ENCODE measurements at regions not wholly inside any gene's neighbourhood (a gene's known extent, or its start where the extent isn't known, plus 50 kb on each side); places are given as distances from the start of the nearest gene placed in this dataset.

GRCh38 chr14:86902176-86902950 lies 1090.6 kb downstream of the GALC start:
- no peak for TF ChIP-seq CTCF (IDR thresholded peaks at IDR 0.05; ENCODE audit: low read depth, low read length, missing control alignments)

DNA sequence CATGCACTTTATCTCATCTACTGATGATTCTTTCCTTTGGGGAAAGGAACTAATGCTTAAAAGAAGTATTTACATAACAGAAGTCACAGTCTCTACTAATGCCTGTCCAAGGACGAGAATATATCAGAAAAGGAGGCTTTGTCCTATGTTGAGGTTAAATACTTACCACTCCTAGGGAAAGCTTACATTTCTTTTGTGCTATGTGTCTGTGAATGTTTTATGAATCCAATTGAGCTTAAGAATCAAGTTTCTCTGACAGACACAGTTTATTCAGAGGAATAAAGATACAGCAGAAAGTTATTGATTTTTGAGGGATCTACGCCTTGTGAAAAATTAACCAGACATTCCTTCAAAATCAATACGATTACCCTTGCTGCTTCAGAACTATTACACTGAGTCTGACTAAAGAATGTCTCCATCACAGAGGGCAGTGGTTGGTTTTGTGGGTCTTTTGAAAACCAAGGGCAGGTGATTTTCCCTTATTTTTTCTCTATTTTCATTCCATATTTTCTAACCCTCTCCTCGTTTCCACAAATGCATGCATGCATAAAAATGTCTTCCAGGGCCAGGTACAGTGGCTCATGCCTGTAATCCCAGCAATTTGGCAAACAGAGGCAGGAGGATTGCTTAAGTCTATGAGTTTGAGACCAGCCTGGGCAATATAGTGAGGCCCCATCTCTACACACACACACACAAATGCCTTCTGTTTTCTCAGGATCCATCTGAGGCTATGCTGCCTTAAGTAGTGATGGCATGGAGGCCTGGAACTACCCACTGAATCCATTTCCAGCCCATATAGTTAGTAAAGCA lies 1095.1 kb downstream of the GALC start:
- H3K4me3 ChIP-seq (ENCODE audit: low read depth, low read length): no peak overlapping the region
- DNase-seq (ENCODE audit: low read depth): no peak
- no peak for TF ChIP-seq CTCF (IDR thresholded peaks at IDR 0.05; ENCODE audit: low read depth, low read length, missing control alignments)

More at GRCh38 chr14:86902176-86902950, 1090.6 kb downstream of the GALC start:
- no peak overlapping the region for H3K4me3 ChIP-seq (ENCODE audit: low read depth, low read length)
- DNase-seq (ENCODE audit: low read depth): no peak

DNA sequence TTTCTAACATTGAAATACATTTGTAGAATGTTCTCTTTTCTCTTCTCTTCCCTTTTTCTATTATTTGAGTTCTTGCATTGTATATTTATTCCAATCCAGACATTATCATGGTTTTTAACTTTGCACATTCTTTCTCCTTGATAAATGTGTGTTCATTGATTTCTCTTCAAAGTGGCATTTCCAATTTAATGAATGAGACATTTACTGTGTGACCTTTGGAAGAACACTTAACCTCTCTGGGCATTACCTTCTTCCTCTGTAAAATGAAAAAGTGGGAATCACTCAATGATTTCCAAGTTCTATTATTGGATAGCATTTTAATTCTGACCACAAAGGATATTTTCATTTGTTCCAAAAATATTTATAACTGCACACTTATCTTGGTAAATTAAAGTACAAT lies 1095.8 kb downstream of the GALC start:
- TF ChIP-seq CTCF (IDR thresholded peaks at IDR 0.05; ENCODE audit: low read depth, low read length, missing control alignments): no peak
- H3K4me3 ChIP-seq (ENCODE audit: low read depth, low read length): no peak overlapping the region
- DNase-seq (ENCODE audit: low read depth): no peak

DNA sequence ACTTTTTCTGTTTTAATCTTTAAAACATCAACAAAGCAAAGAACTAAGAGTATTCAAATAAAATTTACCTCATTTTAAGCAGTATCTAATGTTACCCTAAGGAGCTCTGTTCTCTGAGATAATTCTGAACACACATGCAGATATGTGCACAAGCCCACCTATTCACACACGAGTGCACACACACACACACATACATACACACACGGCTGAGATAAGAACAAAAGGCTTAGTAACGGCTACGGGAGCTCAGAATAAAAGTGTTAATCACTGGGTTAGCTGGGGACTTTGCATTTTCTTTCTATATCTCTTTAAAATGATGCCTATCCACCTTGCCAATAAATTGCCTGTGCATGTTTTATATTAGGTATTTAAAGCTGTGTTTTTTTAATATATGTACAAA lies 1096.3 kb downstream of the GALC start:
- TF ChIP-seq CTCF (IDR thresholded peaks at IDR 0.05; ENCODE audit: low read depth, low read length, missing control alignments): no peak
- no peak overlapping the region for H3K4me3 ChIP-seq (ENCODE audit: low read depth, low read length)
- DNase-seq (ENCODE audit: low read depth): no peak

GRCh38 chr14:86892152-86892956 lies 1100.6 kb downstream of the GALC start:
- no peak for DNase-seq (ENCODE audit: low read depth)
- no peak overlapping the region for H3K4me3 ChIP-seq (ENCODE audit: low read depth, low read length)
- no peak for TF ChIP-seq CTCF (IDR thresholded peaks at IDR 0.05; ENCODE audit: low read depth, low read length, missing control alignments)

DNA sequence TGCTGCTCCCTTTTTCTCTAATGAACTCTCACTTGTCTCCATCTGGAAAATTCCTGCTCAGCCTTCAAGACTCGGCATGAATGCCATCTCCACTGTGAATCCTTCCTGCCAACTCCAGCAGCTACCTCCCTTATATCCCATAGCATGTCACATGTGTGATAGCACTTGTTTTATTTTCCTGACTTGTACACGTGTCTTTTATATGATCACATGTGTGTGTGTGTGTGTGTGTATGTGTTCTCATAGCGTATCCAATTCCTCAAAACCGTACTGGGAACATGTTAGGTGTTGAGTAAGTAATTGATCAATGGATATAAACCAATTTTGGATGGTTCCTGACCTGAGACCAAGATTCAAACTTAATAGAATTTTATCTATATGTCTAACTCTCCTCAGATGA lies 1107.7 kb downstream of the GALC start:
- no peak overlapping the region for H3K4me3 ChIP-seq (ENCODE audit: low read depth, low read length)
- no peak for TF ChIP-seq CTCF (IDR thresholded peaks at IDR 0.05; ENCODE audit: low read depth, low read length, missing control alignments)
- no peak for DNase-seq (ENCODE audit: low read depth)
